Limb (tissue), 2 donors: ENCODE measurements at regions not wholly inside any gene's neighbourhood (a gene's known extent, or its start where the extent isn't known, plus 50 kb on each side); places are given as distances from the start of the nearest gene placed in this dataset.

Experiments
- DNase-seq, 2 donors: peaks; one replicate each; pipeline ENCODE4 v3.0.0-alpha.2; 2016; ENCODE audit errors: extremely low spot score in 2 of 2

- DNase-seq = no peak
Observed at GRCh38 chr1:25038699-25039098, 108.6 kb upstream of the RUNX3 start.

- no peak for DNase-seq
Observed at GRCh38 chr1:25037174-25038074, 107.3 kb upstream of the RUNX3 start.

GRCh38 chr1:25036117-25036546 is 106.1 kb upstream of the RUNX3 start:
- DNase-seq = no peak

- DNase-seq = no peak
Observed at GRCh38 chr1:25035523-25036116, 105.5 kb upstream of the RUNX3 start.

- no peak for DNase-seq
Observed at GRCh38 chr1:25034736-25035522, 104.9 kb upstream of the RUNX3 start.

GRCh38 chr1:25033828-25034705 is 104.0 kb upstream of the RUNX3 start:
- no peak for DNase-seq

GRCh38 chr1:25033030-25033827 is 103.2 kb upstream of the RUNX3 start:
- DNase-seq = no peak

GRCh38 chr1:25031966-25032667 is 102.0 kb upstream of the RUNX3 start:
- peak; percentile 53 to 63 for DNase-seq

GRCh38 chr1:25031601-25031965 is 101.5 kb upstream of the RUNX3 start:
- DNase-seq = no peak

- no peak for DNase-seq
Observed at GRCh38 chr1:25030674-25031589, 100.9 kb upstream of the RUNX3 start.

GRCh38 chr1:25030012-25030411 is 99.9 kb upstream of the RUNX3 start:
- DNase-seq = no peak

GRCh38 chr1:25028907-25029599 is 99.0 kb upstream of the RUNX3 start:
- DNase-seq = no peak

GRCh38 chr1:25028587-25028906 is 98.5 kb upstream of the RUNX3 start:
- no peak for DNase-seq

- no peak for DNase-seq
Observed at GRCh38 chr1:25027822-25028586, 97.9 kb upstream of the RUNX3 start.

GRCh38 chr1:25026730-25027450 is 96.8 kb upstream of the RUNX3 start:
- no peak for DNase-seq

- no peak for DNase-seq
Observed at GRCh38 chr1:25026304-25026703, 96.2 kb upstream of the RUNX3 start.
